Cardiac septum (tissue), 1 donor: ENCODE measurements at regions not wholly inside any gene's neighbourhood (a gene's known extent, or its start where the extent isn't known, plus 50 kb on each side); places are given as distances from the start of the nearest gene placed in this dataset.

Experiments used
- DNase-seq: peaks from one replicate; pipeline ENCODE4 v3.0.0-alpha.2; 2020; ENCODE audit warnings: low spot score
- intact Hi-C: fragments of 100-400 bp; cut with DNase I; formaldehyde crosslinking; loops from one replicate; pipeline ENCODE4 v1.14.0; 2022
- donor health status: DM: no; HTN: no; CAD: no.

- intact Hi-C loops, result no loop called here
- no peak for DNase-seq
Observed at GRCh38 chr12:86788661-86789060, 532.5 kb upstream of the MGAT4C start.

- DNase-seq, result no peak
- intact Hi-C loops, result no loop called here
Observed at GRCh38 chr12:86787419-86787818, 531.2 kb upstream of the MGAT4C start.

- DNase-seq, result no peak
- intact Hi-C loops, result no loop called here
Observed at GRCh38 chr12:86777325-86777724, 521.1 kb upstream of the MGAT4C start.

GRCh38 chr12:86774841-86775388, 518.7 kb upstream of the MGAT4C start:
- no peak for DNase-seq
- intact Hi-C loops, result no loop called here

- intact Hi-C loops, result no loop called here
- DNase-seq, result no peak
Observed at GRCh38 chr12:86772696-86773095, 516.5 kb upstream of the MGAT4C start.

GRCh38 chr12:86770871-86771270, 514.7 kb upstream of the MGAT4C start:
- DNase-seq, result no peak
- intact Hi-C loops, result no loop called here

- no peak for DNase-seq
- intact Hi-C loops, result no loop called here
Observed at GRCh38 chr12:86748894-86749293, 492.7 kb upstream of the MGAT4C start.

GRCh38 chr12:86744547-86745212, 488.5 kb upstream of the MGAT4C start:
- intact Hi-C loops, result no loop called here
- DNase-seq, result no peak

GRCh38 chr12:86743875-86744536, 487.8 kb upstream of the MGAT4C start:
- intact Hi-C loops, result no loop called here
- DNase-seq, result no peak

- intact Hi-C loops, result no loop called here
- DNase-seq, result no peak
Observed at GRCh38 chr12:86741531-86741930, 485.3 kb upstream of the MGAT4C start.

GRCh38 chr12:86735851-86736250, 479.7 kb upstream of the MGAT4C start:
- DNase-seq, result no peak
- intact Hi-C loops, result no loop called here

- intact Hi-C loops, result no loop called here
- no peak for DNase-seq
Observed at GRCh38 chr12:86735072-86735471, 478.9 kb upstream of the MGAT4C start.

GRCh38 chr12:86730233-86730632, 474.0 kb upstream of the MGAT4C start:
- intact Hi-C loops, result no loop called here
- no peak for DNase-seq

- intact Hi-C loops, result no loop called here
- DNase-seq, result no peak
Observed at GRCh38 chr12:86729739-86730138, 473.5 kb upstream of the MGAT4C start.

GRCh38 chr12:86727160-86727559, 471.0 kb upstream of the MGAT4C start:
- no peak for DNase-seq
- intact Hi-C loops, result no loop called here

GRCh38 chr12:86724716-86725115, 468.5 kb upstream of the MGAT4C start:
- no peak for DNase-seq
- intact Hi-C loops, result no loop called here

- no peak for DNase-seq
- intact Hi-C loops, result no loop called here
Observed at GRCh38 chr12:86723326-86723725, 467.1 kb upstream of the MGAT4C start.

GRCh38 chr12:86721713-86722397, 465.7 kb upstream of the MGAT4C start:
- intact Hi-C loops, result no loop called here
- DNase-seq, result no peak

- no peak for DNase-seq
- intact Hi-C loops, result no loop called here
Observed at GRCh38 chr12:86719381-86719780, 463.2 kb upstream of the MGAT4C start.

- DNase-seq, result no peak
- intact Hi-C loops, result no loop called here
Observed at GRCh38 chr12:86713121-86713520, 456.9 kb upstream of the MGAT4C start.

GRCh38 chr12:86712425-86712843, 456.2 kb upstream of the MGAT4C start:
- intact Hi-C loops, result no loop called here

More at GRCh38 chr12:86712425-86712843, 456.2 kb upstream of the MGAT4C start:
- no peak for DNase-seq
